Neural crest cell (in vitro differentiated cells): ENCODE measurements at regions not wholly inside any gene's neighbourhood (a gene's known extent, or its start where the extent isn't known, plus 50 kb on each side); places are given as distances from the start of the nearest gene placed in this dataset.
"Not testable (repeated sequence)": the region's sequence is repeated elsewhere in the genome, so short reads cannot be mapped to it uniquely, and the experiment has no call there.

Source experiments
- DNase-seq: peaks from one replicate; pipeline ENCODE4 v3.0.0; 2021; ENCODE audit warnings: low read depth, mixed read lengths, low spot score
- H3K27ac Mint-ChIP-seq: one replicate; pipeline ENCODE4 v1.8.0; 2021; ENCODE audit warnings: mild to moderate bottlenecking, mixed read lengths; ENCODE audit not compliant: unreplicated experiment
- H3K27me3 Mint-ChIP-seq: 2 replicates; pipeline ENCODE4 v1.8.0; 2021; ENCODE audit warnings: low read depth, mild to moderate bottlenecking, mixed read lengths
- H3K36me3 Mint-ChIP-seq: 2 replicates; pipeline ENCODE4 v1.8.0; 2021; ENCODE audit warnings: low read depth, mild to moderate bottlenecking, mixed read lengths
- H3K4me1 Mint-ChIP-seq: 2 replicates; pipeline ENCODE4 v1.8.0; 2021; ENCODE audit warnings: mixed read lengths
- H3K4me3 Mint-ChIP-seq: one replicate; pipeline ENCODE4 v1.8.0; 2021; ENCODE audit warnings: mild to moderate bottlenecking, mixed read lengths
- H3K9me3 Mint-ChIP-seq: 2 replicates; pipeline ENCODE4 v1.8.0; 2021; ENCODE audit warnings: mixed read lengths

- not testable (repeated sequence) for H3K36me3 Mint-ChIP-seq, H3K9me3 Mint-ChIP-seq
These were observed 60.5 kb downstream of the GOLGA6L22 start for GRCh38 chr15:22519213-22519612.

GRCh38 chr15:22526537-22526936, 67.8 kb downstream of the GOLGA6L22 start:
- not testable (repeated sequence) for DNase-seq, H3K27me3 Mint-ChIP-seq, H3K36me3 Mint-ChIP-seq, H3K4me1 Mint-ChIP-seq, H3K9me3 Mint-ChIP-seq, H3K27ac Mint-ChIP-seq, H3K4me3 Mint-ChIP-seq

More at GRCh38 chr15:22519213-22519612, 60.5 kb downstream of the GOLGA6L22 start:
- H3K4me1 Mint-ChIP-seq, DNase-seq, H3K4me3 Mint-ChIP-seq, H3K27ac Mint-ChIP-seq, H3K27me3 Mint-ChIP-seq: not testable (repeated sequence)

DNA sequence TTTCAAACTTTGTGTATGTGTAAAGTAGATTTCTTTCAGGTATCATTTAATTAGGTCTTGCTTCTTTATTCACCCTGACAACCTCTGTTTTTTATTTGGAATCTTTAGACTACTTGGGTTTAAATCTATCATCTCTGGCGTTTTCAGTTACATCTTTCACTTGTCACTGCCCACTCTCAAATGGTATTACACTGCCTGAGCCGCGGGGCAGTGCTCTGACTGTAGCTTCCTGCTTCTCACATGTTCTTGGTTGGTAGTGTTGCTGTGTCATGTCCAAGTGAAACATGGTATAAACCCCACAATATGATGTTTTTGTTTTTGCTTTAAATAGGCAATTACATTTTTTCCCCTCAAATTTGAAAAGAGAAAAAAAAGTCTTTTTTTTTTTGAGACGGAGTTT, 68.3 kb downstream of the GOLGA6L22 start:
- H3K27ac Mint-ChIP-seq, H3K36me3 Mint-ChIP-seq, DNase-seq, H3K4me1 Mint-ChIP-seq, H3K27me3 Mint-ChIP-seq, H3K4me3 Mint-ChIP-seq, H3K9me3 Mint-ChIP-seq: not testable (repeated sequence)

GRCh38 chr15:22529200-22529599, 70.5 kb downstream of the GOLGA6L22 start:
- DNase-seq, H3K36me3 Mint-ChIP-seq, H3K4me1 Mint-ChIP-seq, H3K9me3 Mint-ChIP-seq, H3K27ac Mint-ChIP-seq, H3K4me3 Mint-ChIP-seq, H3K27me3 Mint-ChIP-seq: not testable (repeated sequence)

DNA sequence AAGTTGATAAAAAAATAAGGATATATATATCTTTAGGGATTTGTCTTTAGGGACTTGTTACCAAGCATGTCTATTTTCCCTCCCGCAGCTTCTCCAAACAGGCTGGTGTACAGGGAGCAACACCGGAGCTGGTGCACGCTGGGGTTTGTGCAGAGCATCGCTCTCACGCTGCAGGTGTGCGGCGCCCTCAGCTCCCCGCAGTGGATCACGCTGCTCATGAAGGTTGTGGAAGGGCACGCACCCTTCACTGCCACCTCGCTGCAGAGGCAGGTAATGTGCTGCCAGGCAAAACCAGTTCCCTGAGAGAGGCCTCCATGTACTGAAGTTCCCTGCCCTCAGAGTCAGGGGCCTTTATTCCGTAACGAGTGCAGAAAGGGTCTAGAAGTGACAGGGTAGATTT, 101.0 kb downstream of the GOLGA6L22 start:
- H3K4me3 Mint-ChIP-seq, H3K27me3 Mint-ChIP-seq, H3K27ac Mint-ChIP-seq, H3K36me3 Mint-ChIP-seq, DNase-seq, H3K9me3 Mint-ChIP-seq, H3K4me1 Mint-ChIP-seq: not testable (repeated sequence)

- not testable (repeated sequence) for H3K4me1 Mint-ChIP-seq, H3K27me3 Mint-ChIP-seq, DNase-seq, H3K9me3 Mint-ChIP-seq, H3K27ac Mint-ChIP-seq, H3K4me3 Mint-ChIP-seq, H3K36me3 Mint-ChIP-seq
These were observed 103.0 kb downstream of the GOLGA6L22 start for GRCh38 chr15:22561716-22562115.

DNA sequence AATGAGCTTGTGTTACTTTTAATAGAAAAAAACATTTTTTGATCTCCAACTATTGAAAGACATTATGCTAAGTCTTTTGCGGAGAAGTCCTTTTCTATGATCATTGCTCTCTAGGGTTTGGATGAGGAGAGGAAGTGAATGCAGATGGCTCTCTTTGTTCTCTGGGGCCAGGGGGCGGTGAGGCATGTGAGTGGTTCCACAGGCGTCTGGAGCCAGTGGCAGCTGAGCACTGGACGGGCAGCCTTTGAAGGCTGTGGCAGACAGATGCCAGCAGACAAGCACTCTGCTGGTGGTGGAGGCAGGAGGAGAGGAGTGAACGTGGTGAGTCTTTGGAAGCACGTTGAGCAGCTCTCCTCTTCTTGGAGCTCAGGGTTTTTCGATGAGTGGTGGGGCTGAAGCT, 107.8 kb downstream of the GOLGA6L22 start:
- not testable (repeated sequence) for H3K27ac Mint-ChIP-seq, H3K9me3 Mint-ChIP-seq, H3K27me3 Mint-ChIP-seq, DNase-seq, H3K4me3 Mint-ChIP-seq, H3K4me1 Mint-ChIP-seq, H3K36me3 Mint-ChIP-seq

- H3K9me3 Mint-ChIP-seq, DNase-seq, H3K27me3 Mint-ChIP-seq, H3K36me3 Mint-ChIP-seq, H3K4me3 Mint-ChIP-seq, H3K4me1 Mint-ChIP-seq, H3K27ac Mint-ChIP-seq: not testable (repeated sequence)
These were observed 110.8 kb downstream of the GOLGA6L22 start for GRCh38 chr15:22569486-22569885.

DNA sequence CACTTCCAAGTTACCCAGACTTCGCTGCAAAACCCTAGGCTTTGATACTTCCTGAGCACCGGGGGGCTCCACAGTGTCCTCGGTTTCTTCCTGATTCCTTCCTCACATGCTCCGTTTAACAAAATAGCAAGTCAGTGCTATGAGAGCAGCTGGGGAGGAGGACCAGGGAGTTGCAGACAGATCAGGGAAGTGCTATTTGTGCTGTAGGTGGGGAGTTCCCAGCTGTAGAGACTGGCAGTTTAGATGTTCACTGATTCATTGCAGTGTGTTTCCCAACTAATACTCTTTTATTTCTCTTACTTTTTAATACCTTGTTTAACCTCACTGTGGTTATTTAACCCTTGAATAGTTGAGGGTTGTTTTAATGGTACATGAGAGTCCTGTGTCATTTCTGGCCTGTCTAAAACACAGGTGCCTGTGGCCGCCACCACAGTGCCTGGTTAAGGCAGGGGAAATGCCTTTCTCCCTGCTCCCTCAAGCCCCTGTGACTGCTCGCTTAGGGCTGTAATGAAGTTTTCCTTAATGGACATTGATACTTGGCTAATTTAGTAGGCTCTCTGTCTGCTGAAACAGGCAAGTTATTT, 113.5 kb downstream of the GOLGA6L22 start:
- not testable (repeated sequence) for H3K27ac Mint-ChIP-seq, DNase-seq, H3K4me1 Mint-ChIP-seq, H3K27me3 Mint-ChIP-seq, H3K9me3 Mint-ChIP-seq, H3K4me3 Mint-ChIP-seq, H3K36me3 Mint-ChIP-seq

DNA sequence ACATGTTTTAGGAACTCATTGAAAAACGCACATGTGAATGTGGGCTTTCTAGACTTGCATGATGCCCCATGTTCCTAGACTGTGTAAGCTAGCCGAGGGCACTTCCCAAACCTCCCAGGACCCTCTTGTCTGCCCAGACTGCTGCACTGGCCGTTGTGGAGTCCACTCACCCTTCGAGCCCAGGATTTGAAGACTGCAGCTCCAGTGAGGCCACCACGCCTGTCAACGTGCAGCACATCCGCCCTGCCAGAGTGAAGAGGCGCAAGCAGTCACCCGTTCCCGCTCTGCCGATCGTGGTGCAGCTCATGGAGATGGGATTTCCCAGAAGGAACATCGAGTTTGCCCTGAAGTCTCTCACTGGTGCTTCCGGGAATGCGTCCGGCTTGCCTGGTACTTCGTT, 114.1 kb downstream of the GOLGA6L22 start:
- not testable (repeated sequence) for H3K27me3 Mint-ChIP-seq, DNase-seq, H3K4me1 Mint-ChIP-seq, H3K4me3 Mint-ChIP-seq, H3K36me3 Mint-ChIP-seq, H3K9me3 Mint-ChIP-seq, H3K27ac Mint-ChIP-seq

- H3K27me3 Mint-ChIP-seq, H3K36me3 Mint-ChIP-seq, H3K4me1 Mint-ChIP-seq, DNase-seq, H3K27ac Mint-ChIP-seq, H3K9me3 Mint-ChIP-seq, H3K4me3 Mint-ChIP-seq: not testable (repeated sequence)
These were observed 119.1 kb downstream of the GOLGA6L22 start for GRCh38 chr15:22577828-22578227.

DNA sequence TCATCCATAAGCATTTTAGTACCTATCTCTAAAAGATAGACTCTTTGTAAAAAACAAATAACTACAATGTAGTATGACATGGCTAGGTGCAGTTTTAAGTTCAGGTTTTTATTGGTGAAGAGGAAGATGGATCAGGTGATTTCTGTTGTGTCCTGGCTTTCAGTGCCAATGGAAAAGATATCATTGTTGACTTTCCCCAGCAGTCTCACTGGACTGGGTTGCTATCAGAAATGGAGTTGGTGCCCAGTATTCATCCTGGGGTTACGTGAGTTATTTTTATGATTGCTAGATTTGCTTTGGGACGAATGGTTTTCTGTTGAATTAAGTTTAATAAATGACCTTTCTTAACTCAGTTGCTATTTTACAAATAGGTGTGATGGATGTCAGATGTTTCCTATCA, 120.5 kb downstream of the GOLGA6L22 start:
- H3K27ac Mint-ChIP-seq, DNase-seq, H3K36me3 Mint-ChIP-seq, H3K4me3 Mint-ChIP-seq, H3K9me3 Mint-ChIP-seq, H3K4me1 Mint-ChIP-seq, H3K27me3 Mint-ChIP-seq: not testable (repeated sequence)

DNA sequence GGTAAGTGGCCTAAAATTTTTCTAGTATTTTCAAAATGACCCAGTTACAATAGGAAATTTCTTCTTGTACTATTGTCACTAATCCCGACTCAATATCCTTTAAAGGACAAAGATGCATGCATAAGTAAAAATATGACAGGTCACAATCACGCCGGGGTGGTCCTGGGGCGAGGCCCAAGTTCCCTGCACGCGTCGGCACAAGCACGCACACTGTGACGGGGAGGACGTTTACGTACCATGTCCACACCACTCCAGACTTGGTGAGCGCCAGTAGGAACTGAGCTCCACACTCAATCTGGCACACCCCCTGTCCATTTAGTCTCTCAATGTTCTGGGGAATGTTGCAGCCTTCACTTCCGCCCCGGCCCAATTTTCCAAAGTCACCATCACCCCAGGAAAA, 128.7 kb downstream of the GOLGA6L22 start:
- not testable (repeated sequence) for H3K4me1 Mint-ChIP-seq, H3K27me3 Mint-ChIP-seq, H3K36me3 Mint-ChIP-seq, H3K9me3 Mint-ChIP-seq, H3K27ac Mint-ChIP-seq, DNase-seq, H3K4me3 Mint-ChIP-seq

- H3K27me3 Mint-ChIP-seq, H3K4me1 Mint-ChIP-seq, H3K36me3 Mint-ChIP-seq, H3K9me3 Mint-ChIP-seq, DNase-seq, H3K4me3 Mint-ChIP-seq, H3K27ac Mint-ChIP-seq: not testable (repeated sequence)
These were observed 139.8 kb downstream of the GOLGA6L22 start for GRCh38 chr15:22598552-22598951.
